ENCODE measurements at regions not wholly inside any gene's neighbourhood (a gene's known extent, or its start where the extent isn't known, plus 50 kb on each side); places are given as distances from the start of the nearest gene placed in this dataset.

DNA sequence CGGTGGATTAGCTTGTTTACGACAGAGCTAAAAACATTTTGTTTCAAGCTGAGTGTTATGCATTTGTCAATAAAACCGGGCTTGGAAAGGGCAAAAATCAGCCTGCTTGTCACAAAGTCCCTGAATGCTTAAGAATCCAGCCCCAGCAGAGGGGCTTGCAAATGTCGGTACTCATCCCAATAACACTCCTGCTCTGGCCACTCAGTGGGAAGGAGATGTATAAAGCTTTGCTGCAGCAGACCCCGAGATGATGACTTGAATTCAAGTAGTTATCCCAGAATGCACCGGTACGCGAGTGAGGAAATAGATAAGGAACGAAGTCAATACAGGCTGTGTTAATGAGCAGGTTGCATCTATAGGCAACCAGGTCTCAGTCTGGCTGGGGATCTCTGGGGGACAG lies 662.3 kb downstream of the CCSER2 start:
- H3K27me3 ChIP-seq (ENCODE audit: low read depth), result no peaks in the 10 kb centered on the region
- no peak overlapping the region for H3K27ac ChIP-seq
- TF ChIP-seq, protein P1, sequence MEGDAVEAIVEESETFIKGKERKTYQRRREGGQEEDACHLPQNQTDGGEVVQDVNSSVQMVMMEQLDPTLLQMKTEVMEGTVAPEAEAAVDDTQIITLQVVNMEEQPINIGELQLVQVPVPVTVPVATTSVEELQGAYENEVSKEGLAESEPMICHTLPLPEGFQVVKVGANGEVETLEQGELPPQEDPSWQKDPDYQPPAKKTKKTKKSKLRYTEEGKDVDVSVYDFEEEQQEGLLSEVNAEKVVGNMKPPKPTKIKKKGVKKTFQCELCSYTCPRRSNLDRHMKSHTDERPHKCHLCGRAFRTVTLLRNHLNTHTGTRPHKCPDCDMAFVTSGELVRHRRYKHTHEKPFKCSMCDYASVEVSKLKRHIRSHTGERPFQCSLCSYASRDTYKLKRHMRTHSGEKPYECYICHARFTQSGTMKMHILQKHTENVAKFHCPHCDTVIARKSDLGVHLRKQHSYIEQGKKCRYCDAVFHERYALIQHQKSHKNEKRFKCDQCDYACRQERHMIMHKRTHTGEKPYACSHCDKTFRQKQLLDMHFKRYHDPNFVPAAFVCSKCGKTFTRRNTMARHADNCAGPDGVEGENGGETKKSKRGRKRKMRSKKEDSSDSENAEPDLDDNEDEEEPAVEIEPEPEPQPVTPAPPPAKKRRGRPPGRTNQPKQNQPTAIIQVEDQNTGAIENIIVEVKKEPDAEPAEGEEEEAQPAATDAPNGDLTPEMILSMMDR (IDR thresholded peaks at IDR 0.05), result no peak
- no peak for ATAC-seq
- no peak for DNase-seq
- no peaks in the 10 kb centered on the region for H3K9me3 ChIP-seq
- no peak overlapping the region for H3K4me3 ChIP-seq
- no peaks in the 10 kb centered on the region for H3K36me3 ChIP-seq
- H3K4me1 ChIP-seq, result no peaks in the 10 kb centered on the region
- intact Hi-C loops (cut with DNase I), result no loop called here

DNA sequence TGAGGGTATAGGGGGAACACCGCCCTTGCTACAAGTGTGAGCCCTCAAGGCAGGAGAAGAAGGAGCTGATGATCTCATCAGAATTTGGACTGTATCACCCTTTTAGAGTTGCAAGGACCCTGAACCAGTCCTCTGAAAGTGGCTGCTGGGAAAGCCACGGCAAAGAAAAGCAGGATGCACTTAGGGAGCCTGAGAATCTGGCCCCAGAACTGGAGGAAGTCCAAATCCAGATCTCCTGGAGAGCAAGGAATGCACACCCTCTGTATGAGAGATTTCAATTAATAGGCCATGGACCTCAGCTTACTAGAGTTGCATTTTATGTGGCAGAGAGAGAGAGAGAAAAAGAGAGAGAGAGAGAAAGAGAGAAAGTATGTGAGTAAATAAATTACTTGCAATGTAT lies 662.9 kb downstream of the CCSER2 start:
- Histone ChIP-seq H3K27me3 (ENCODE audit: low read depth) (no peaks in the 10 kb centered on the region), H3K9me3 (no peaks in the 10 kb centered on the region), H3K4me3 (no peak overlapping the region), H3K4me1 (no peaks in the 10 kb centered on the region), H3K27ac (no peak overlapping the region), H3K36me3 (no peaks in the 10 kb centered on the region)
- TF ChIP-seq, protein P1 (IDR thresholded peaks at IDR 0.05), result no peak
- no peak for DNase-seq
- intact Hi-C loops (cut with DNase I), result no loop called here
- ATAC-seq, result no peak

DNA sequence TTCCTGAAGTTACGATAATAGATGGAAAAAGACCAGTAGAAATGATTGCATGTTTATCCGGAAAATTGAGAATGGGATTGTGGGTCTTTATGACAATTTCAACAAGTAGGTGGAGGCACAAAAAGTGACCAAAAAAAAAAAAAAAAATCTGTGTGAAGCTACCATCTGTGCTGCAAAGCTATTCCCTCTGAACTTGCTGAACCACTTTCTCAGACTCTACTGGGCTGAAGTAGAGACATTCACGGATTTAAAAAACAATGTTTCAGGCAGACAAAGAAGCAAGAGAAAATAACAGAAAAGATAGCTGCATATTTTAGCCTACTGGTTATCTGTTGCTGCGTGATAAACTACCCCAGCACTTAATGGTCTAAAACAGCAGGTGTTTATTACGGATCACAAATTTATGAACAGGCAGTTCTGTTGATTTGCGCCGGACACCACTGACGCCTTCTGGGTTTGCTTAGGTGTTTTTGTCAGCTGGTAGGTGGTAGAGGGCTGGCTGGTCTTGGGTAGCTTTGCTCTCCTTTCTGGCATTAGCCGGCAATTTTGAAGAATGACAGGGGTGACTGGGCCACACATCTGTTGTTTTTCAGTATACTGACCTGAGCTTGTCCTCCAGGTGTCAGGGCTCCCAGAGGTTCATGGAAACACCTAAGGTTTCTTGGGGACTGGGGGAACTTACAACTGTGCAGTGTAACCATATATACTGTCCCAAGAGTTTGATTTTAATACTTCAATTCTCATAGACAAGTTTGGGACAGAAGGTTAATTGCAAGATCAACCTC lies 665.1 kb downstream of the CCSER2 start:
- TF ChIP-seq, protein P1 (IDR thresholded peaks at IDR 0.05), result no peak
- Histone ChIP-seq H3K9me3 (no peaks in the 10 kb centered on the region), H3K4me1 (no peaks in the 10 kb centered on the region), H3K27me3 (ENCODE audit: low read depth) (no peaks in the 10 kb centered on the region), H3K4me3 (no peak overlapping the region), H3K27ac (no peak overlapping the region), H3K36me3 (no peaks in the 10 kb centered on the region)
- ATAC-seq, result no peak
- no peak for DNase-seq
- intact Hi-C loops (cut with DNase I), result no loop called here

DNA sequence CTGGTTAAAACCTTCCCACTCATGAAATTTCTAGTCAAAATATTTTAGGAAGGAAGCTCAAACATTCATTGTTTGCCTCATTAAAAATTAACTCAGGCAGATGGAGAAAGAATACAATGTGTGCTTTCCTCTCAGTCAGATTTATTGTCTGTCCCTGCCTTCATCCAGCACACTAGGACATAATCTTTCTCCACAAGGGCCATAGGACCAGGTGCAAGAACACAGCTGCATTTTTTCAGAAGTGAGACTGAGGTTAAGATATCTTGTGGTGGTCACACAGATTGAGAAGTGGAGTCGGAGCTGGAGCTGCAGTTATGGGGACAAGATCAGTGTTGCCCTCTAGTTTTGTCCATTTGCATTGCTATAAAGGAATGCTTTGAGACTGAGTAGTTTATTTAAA lies 666.3 kb downstream of the CCSER2 start:
- no peak overlapping the region for H3K4me3 ChIP-seq
- intact Hi-C loops (cut with DNase I), result no loop called here

DNA sequence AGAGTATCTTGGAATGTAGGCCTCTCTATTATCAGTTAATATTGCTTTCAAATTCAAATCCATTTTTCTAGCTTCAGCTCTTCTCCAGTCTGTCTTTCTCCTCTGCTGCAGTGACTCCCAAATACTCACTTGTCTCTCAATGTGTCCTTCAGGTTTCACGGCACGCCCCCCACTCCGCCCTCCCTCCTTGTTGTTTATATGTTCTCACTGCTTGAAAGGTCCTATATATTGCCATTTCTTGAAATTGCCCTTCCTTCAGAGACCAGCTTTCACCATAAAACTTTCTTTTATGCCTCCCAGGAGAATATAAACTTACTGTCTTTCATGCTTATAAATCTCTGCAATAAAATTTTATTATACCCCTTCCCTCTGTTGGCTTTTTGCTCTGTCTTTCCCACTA lies 668.2 kb downstream of the CCSER2 start:
- Histone ChIP-seq H3K4me1 (no peaks in the 10 kb centered on the region), H3K9me3 (no peaks in the 10 kb centered on the region), H3K27ac (no peak overlapping the region), H3K27me3 (ENCODE audit: low read depth) (no peaks in the 10 kb centered on the region), H3K4me3 (no peak overlapping the region), H3K36me3 (no peaks in the 10 kb centered on the region)
- intact Hi-C loops (cut with DNase I), result no loop called here
- TF ChIP-seq, protein P1 (IDR thresholded peaks at IDR 0.05), result no peak
- no peak for DNase-seq
- ATAC-seq, result no peak

More for the DNA sequence above, 666.3 kb downstream of the CCSER2 start:
- TF ChIP-seq, protein P1 (IDR thresholded peaks at IDR 0.05), result no peak
- Histone ChIP-seq H3K27me3 (ENCODE audit: low read depth) (no peaks in the 10 kb centered on the region), H3K4me1 (no peaks in the 10 kb centered on the region), H3K36me3 (no peaks in the 10 kb centered on the region), H3K27ac (no peak overlapping the region), H3K9me3 (no peaks in the 10 kb centered on the region)
- DNase-seq (no peak), ATAC-seq (no peak)

Measured in lower lobe of right lung (tissue), 2 donors.